ENCODE measurements at regions not wholly inside any gene's neighbourhood (a gene's known extent, or its start where the extent isn't known, plus 50 kb on each side); places are given as distances from the start of the nearest gene placed in this dataset.
"Not testable (repeated sequence)": the region's sequence is repeated elsewhere in the genome, so short reads cannot be mapped to it uniquely, and the experiment has no call there.

DNA sequence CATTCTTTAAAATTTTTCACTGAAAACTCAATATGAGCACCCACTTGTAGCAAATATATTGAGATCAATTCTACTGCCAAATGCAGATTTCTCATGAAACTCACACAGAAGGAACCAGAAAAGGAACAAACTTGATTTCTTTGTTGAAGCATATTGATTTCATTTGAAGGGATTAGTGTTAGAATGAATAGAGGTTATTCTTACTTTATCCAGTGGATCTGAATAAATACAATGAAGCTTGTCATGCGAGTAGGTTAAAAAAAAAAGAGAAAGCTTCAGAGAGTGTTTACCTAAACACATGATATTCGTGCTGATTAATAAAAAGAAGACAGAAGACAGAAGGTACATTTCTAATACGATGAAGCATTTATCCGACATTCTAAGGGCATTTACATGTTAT is 226.7 kb upstream of the ZSWIM2 start:
- no peak for DNase-seq (ENCODE audit: low spot score)
- ATAC-seq = no peak

GRCh38 chr2:187075199-187075635 is 226.2 kb upstream of the ZSWIM2 start:
- no peak for ATAC-seq
- DNase-seq (ENCODE audit: low spot score) = no peak

GRCh38 chr2:187058198-187058597 is 209.2 kb upstream of the ZSWIM2 start:
- ATAC-seq = no peak
- DNase-seq (ENCODE audit: low spot score) = no peak

GRCh38 chr2:187057466-187057865 is 208.5 kb upstream of the ZSWIM2 start:
- ATAC-seq (no peak), DNase-seq (ENCODE audit: low spot score) (no peak)

DNA sequence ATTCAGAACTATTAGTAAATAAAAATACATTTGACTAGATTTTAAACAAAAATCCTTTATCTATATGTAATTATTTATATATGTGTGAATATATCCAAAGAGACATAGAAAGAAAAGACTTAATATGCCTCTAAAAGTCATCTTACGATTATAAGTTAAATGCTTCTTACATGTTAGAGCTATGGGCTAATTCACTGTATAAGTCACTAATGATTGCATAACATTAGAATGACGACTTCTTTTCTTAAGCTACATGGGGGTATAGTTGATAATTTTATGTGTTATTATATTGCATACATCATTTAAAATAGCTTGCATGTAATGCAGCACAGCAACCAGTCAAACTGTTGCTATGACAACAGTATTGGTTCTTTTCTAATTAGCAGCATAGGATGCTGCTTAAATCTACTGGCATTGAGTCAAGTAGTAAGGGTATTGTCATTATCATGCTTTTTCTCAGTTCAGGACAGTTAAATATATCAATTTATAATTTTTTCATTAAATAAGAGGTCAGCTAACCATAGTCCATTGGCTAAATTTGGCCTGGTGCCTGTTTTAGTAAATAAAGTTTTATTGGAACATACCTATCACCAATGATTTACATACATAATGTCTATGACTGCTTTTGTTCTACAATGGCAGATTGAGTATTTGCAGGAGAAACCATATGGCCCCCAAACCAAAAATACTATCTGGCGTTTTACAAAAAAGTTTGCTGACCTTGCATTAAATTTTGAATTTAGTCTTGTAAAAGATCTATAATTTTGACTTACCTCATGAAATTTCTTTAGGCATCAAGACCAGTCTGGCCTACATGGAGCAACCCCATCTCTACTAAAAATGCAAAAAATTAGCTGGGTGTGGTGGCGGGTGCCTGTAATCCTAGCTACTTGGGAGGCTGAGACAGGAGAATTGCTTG is 207.7 kb upstream of the ZSWIM2 start:
- ATAC-seq (no peak), DNase-seq (ENCODE audit: low spot score) (no peak)

- ATAC-seq (peak; percentile 76), DNase-seq (ENCODE audit: low spot score) (peak; percentile 48)
These were observed 206.5 kb upstream of the ZSWIM2 start for GRCh38 chr2:187055463-187055862.

DNA sequence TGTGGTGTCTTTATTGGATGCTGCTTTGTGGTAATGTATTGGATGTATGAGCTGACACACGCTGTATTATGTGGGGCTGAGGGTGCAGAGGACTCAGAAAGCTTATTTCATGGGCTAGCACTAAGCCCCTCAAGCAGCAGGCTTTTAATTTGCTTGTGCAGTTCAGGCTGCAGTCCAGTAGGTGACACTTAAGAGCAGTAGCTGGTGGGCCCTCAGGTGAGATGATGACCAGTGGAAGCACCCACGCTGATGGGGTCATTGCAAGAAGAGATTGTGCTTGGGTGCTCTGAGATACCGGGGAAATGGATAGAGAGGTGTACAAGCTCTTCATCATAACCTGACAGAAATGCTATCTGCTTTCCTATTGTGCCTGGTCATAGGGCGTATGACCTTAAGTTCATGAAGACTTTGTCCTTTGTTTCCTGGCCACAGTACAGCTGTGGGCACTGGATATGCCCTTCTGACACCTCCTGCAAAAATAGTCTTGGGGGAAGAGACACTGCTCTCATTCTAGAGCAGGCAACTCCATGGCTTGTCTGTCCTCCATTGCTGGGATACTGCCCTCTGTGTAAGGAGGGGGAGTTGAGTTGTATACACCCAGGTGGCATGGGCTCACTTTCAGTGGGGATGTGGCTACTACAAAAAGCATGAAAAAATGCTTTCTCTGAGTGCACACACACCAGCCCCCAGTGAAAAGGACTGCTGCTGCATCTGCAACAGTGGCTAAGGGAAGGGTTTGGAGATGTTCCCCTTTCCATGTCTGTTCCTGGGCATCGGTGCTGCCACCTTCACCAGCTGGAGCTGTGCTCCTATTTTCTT is 205.7 kb upstream of the ZSWIM2 start:
- no peak for DNase-seq (ENCODE audit: low spot score)
- no peak for ATAC-seq

DNA sequence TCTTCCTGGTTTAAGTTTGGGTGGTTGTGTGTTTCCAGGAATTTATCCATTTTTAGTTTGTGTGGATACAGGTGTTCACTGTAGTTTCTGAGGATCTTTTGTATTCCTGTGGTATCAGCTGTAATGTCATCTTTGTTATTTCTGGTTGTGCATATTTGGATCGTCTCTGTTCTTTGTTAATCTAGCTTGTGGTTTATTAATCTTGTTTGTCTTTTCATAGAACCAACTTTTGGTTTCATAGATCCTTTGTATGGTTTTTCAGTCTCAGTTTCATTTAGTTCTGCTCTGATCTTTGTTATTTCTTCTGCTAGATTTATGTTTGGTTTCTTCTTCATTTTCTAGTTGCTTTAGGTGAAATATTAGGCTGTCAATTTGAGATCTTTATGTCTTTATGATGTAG is 202.4 kb upstream of the ZSWIM2 start:
- no peak for DNase-seq (ENCODE audit: low spot score)
- ATAC-seq = no peak

DNA sequence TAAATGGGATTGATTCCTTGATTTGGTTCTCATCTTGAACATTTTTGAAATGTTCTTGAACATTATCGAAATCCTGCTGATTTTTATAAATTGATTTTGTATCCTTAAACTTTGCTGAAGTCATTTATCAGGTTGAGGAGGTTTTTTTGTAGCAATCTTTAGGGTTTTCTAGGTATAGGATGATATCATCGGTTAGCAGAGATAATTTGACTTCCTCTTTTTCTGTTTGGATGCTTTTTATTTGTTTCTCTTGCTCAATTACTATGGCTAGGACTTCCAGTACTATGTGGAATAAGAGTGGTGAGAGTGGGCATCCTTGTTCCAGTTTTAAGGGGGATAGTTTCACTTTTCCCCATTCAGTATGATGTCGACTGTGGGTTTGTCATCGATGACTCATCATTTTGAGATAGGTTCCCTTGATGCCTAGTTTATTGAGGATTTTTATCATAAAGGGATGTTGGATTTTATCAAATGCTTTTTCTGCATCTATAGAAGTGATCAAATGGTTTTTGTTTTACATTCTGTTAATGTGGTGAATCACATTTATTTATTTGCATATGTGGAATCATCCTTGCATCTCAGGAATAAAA is 201.5 kb upstream of the ZSWIM2 start:
- DNase-seq (ENCODE audit: low spot score) (no peak), ATAC-seq (no peak)

GRCh38 chr2:187037310-187037709 is 188.3 kb upstream of the ZSWIM2 start:
- DNase-seq (ENCODE audit: low spot score) (no peak), ATAC-seq (no peak)

- DNase-seq (ENCODE audit: low spot score) = no peak
- ATAC-seq = no peak
These were observed 185.5 kb upstream of the ZSWIM2 start for GRCh38 chr2:187034434-187034833.

GRCh38 chr2:187024739-187025138 is 175.8 kb upstream of the ZSWIM2 start:
- no peak for DNase-seq (ENCODE audit: low spot score)
- no peak for ATAC-seq

- not testable (repeated sequence) for DNase-seq (ENCODE audit: low spot score); ATAC-seq
These were observed 175.0 kb upstream of the ZSWIM2 start for GRCh38 chr2:187023996-187024395.

GRCh38 chr2:187017438-187017837 is 168.5 kb upstream of the ZSWIM2 start:
- DNase-seq (ENCODE audit: low spot score) (no peak), ATAC-seq (no peak)

- ATAC-seq (no peak), DNase-seq (ENCODE audit: low spot score) (no peak)
These were observed 164.1 kb upstream of the ZSWIM2 start for GRCh38 chr2:187013058-187013457.

DNA sequence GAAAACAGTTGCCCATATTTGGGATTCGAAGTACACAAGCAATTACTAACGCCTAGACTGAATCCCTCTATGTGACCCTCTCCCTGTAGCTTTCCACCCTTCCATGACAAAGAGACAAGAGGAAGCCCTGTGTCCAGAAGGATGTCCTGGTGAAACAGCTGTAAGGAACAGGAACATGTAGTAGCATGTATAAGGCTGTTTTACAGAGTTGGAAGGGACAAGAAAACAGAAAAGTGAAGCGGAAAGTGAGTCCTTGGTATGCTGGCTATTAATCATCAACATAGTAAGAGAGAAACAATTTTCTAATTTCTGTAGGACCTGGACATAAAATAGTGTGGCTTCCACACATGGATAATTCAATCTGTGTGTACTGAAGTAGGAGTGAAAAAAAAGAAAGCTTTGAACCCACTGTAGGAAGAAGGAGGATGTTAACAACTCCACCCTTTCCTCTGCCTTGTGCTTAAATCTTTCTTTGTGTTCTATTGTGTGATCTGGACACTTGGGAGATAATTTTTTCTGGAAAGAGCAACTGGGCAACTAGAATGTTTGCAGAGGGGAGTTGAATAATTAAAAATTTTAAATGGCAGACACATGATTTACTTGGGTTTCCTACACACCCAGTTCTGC is 162.3 kb upstream of the ZSWIM2 start:
- ATAC-seq (no peak), DNase-seq (ENCODE audit: low spot score) (no peak)

DNA sequence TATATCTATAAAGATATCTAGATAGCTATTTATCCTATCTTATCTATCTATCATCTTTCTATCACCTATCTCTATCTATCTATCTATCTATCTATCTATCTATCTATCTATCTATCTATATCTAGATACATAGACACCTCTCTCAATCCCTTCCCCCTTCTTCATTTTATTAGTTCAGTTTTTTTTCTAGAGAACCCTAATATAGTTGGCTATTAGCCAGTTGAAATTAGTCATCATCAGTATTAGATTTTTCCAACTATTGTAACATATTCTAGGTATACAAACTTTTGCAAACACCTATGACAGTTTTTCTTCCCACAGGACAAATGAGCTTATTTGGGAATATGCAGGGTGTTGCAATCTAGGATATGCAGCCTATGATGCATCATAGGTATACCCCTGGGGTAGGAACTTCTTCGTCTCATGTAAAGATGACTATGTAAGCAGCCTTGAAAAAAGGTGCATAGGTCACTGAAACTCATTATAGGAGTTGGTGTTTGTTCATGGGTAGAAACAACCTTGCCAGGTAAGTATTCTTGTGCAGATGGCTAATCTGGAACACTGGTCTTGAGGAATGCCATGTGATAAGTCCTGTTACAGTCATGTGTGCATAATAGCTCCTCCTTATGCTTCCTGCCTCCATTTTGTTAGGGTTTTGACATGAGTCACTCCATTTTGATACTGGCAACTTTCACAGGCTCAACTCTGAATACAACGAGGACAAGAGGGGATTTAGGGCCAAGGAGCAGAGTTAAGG is 160.7 kb upstream of the ZSWIM2 start:
- ATAC-seq = no peak
- DNase-seq (ENCODE audit: low spot score) = no peak

DNA sequence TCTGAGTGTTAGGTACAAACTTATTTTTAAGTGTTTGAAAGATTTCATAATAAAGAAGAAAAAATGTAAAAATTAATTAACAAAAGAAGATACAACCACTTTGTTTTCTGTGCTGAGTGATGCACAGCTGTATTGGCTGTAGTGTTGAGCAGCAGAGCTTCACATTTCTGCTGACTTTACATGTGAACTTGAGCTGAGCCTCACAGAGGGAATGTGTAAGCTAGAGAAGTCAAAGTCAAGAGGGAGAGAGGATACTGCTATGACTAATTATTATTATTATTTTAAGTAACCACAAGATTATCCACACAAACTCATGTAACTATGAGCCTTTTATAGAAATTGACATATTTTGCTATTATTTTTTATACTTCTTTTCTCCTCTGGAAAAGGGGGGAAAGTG is 159.1 kb upstream of the ZSWIM2 start:
- DNase-seq (ENCODE audit: low spot score) = no peak

DNA sequence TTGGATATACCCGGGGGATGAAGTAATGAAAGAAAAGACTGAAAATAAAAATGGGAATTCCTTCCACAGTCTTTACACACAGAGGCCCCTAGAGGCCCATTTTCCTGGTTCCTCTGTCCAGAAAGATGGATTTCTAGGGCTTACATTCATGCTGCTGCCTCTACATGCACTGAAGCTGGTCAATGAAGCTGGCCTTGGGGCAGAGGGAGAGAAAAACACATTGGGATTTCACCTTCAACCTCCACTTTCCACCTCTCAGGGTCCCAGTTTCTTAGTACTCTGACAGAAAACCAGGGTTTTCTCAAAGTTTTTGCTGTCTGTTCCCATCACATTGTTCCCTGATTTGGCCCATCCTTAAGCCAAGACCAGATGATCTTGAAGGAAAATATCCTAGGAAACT is 154.6 kb upstream of the ZSWIM2 start:
- no peak for ATAC-seq
- no peak for DNase-seq (ENCODE audit: low spot score)

More for the DNA sequence above, 159.1 kb upstream of the ZSWIM2 start:
- no peak for ATAC-seq

- no peak for DNase-seq (ENCODE audit: low spot score)
- no peak for ATAC-seq
These were observed 154.1 kb upstream of the ZSWIM2 start for GRCh38 chr2:187003038-187003554.
